Rectal smooth muscle tissue (tissue), 1 donor: ENCODE measurements at regions not wholly inside any gene's neighbourhood (a gene's known extent, or its start where the extent isn't known, plus 50 kb on each side); places are given as distances from the start of the nearest gene placed in this dataset.
A peak's percentile ranks its signal among the peaks of the same experiment; 100 is the strongest.

Source experiments
- H3K27ac ChIP-seq: one replicate; pipeline ENCODE4 v1.7.0; 2013; ENCODE audit warnings: low read depth, low read length, inconsistent platforms
- H3K27me3 ChIP-seq: one replicate; pipeline ENCODE4 v1.7.0; 2013; ENCODE audit warnings: low read length; ENCODE audit not compliant: control insufficient read depth, insufficient read depth
- H3K36me3 ChIP-seq: one replicate; pipeline ENCODE4 v1.7.0; 2013; ENCODE audit warnings: low read length; ENCODE audit not compliant: control insufficient read depth, insufficient read depth
- H3K4me1 ChIP-seq: one replicate; pipeline ENCODE4 v1.7.0; 2013; ENCODE audit warnings: low read length; ENCODE audit not compliant: control insufficient read depth, insufficient read depth
- H3K4me3 ChIP-seq: one replicate; pipeline ENCODE4 v1.7.0; 2013; ENCODE audit warnings: low read length
- H3K9ac ChIP-seq: one replicate; pipeline ENCODE4 v1.7.0; 2013; ENCODE audit warnings: low read length

- no peak overlapping the region for H3K9ac ChIP-seq
- H3K4me3 ChIP-seq: no peak overlapping the region
- no peaks in the 10 kb centered on the region for H3K27me3 ChIP-seq
- no peak overlapping the region for H3K27ac ChIP-seq
- peaks cover 8% of the 10 kb centered on the region for H3K4me1 ChIP-seq
- no peaks in the 10 kb centered on the region for H3K36me3 ChIP-seq
These were observed 121.3 kb upstream of the THBS1 start for GRCh38 chr15:39459548-39459947.

- Histone ChIP-seq H3K4me1 (peaks cover 8% of the 10 kb centered on the region), H3K27ac (no peak overlapping the region), H3K9ac (no peak overlapping the region), H3K36me3 (no peaks in the 10 kb centered on the region), H3K4me3 (no peak overlapping the region), H3K27me3 (no peaks in the 10 kb centered on the region)
These were observed 120.1 kb upstream of the THBS1 start for GRCh38 chr15:39460748-39461147.

- H3K36me3 ChIP-seq: no peaks in the 10 kb centered on the region
- H3K27me3 ChIP-seq: no peaks in the 10 kb centered on the region
- no peak overlapping the region for H3K9ac ChIP-seq
- no peak overlapping the region for H3K4me3 ChIP-seq
- H3K27ac ChIP-seq: peak overlapping the region; percentile 4
- H3K4me1 ChIP-seq: peaks cover 8% of the 10 kb centered on the region
These were observed 119.2 kb upstream of the THBS1 start for GRCh38 chr15:39461536-39462130.

GRCh38 chr15:39462691-39463090 is 118.2 kb upstream of the THBS1 start:
- Histone ChIP-seq H3K4me1 (peaks cover 8% of the 10 kb centered on the region), H3K36me3 (no peaks in the 10 kb centered on the region), H3K9ac (no peak overlapping the region), H3K4me3 (no peak overlapping the region), H3K27me3 (no peaks in the 10 kb centered on the region), H3K27ac (no peak overlapping the region)

- Histone ChIP-seq H3K9ac (no peak overlapping the region), H3K27ac (peak overlapping the region; percentile 74), H3K4me3 (no peak overlapping the region), H3K27me3 (no peaks in the 10 kb centered on the region), H3K4me1 (peaks cover 8% of the 10 kb centered on the region), H3K36me3 (no peaks in the 10 kb centered on the region)
These were observed 114.8 kb upstream of the THBS1 start for GRCh38 chr15:39465843-39466749.

GRCh38 chr15:39466750-39467105 is 114.2 kb upstream of the THBS1 start:
- peaks cover 10% of the 10 kb centered on the region for H3K4me1 ChIP-seq
- no peaks in the 10 kb centered on the region for H3K27me3 ChIP-seq
- no peak overlapping the region for H3K4me3 ChIP-seq
- H3K27ac ChIP-seq: peak overlapping the region; percentile 74
- H3K36me3 ChIP-seq: no peaks in the 10 kb centered on the region
- H3K9ac ChIP-seq: no peak overlapping the region

GRCh38 chr15:39468331-39468730 is 112.5 kb upstream of the THBS1 start:
- Histone ChIP-seq H3K27ac (no peak overlapping the region), H3K4me3 (no peak overlapping the region), H3K36me3 (no peaks in the 10 kb centered on the region), H3K9ac (no peak overlapping the region), H3K4me1 (peaks cover 20% of the 10 kb centered on the region), H3K27me3 (no peaks in the 10 kb centered on the region)

- no peak overlapping the region for H3K4me3 ChIP-seq
- peaks cover 25% of the 10 kb centered on the region for H3K4me1 ChIP-seq
- H3K27ac ChIP-seq: no peak overlapping the region
- no peaks in the 10 kb centered on the region for H3K27me3 ChIP-seq
- no peak overlapping the region for H3K9ac ChIP-seq
- H3K36me3 ChIP-seq: no peaks in the 10 kb centered on the region
These were observed 112.1 kb upstream of the THBS1 start for GRCh38 chr15:39468828-39469227.

GRCh38 chr15:39471785-39472574 is 108.9 kb upstream of the THBS1 start:
- Histone ChIP-seq H3K27ac (peak overlapping the region; percentile 95), H3K36me3 (no peaks in the 10 kb centered on the region), H3K9ac (no peak overlapping the region), H3K4me1 (peaks cover 25% of the 10 kb centered on the region), H3K27me3 (no peaks in the 10 kb centered on the region), H3K4me3 (no peak overlapping the region)

- Histone ChIP-seq H3K36me3 (no peaks in the 10 kb centered on the region), H3K4me3 (no peak overlapping the region), H3K4me1 (peaks cover 25% of the 10 kb centered on the region), H3K27ac (peak overlapping the region; percentile 95), H3K27me3 (no peaks in the 10 kb centered on the region), H3K9ac (no peak overlapping the region)
These were observed 108.1 kb upstream of the THBS1 start for GRCh38 chr15:39472621-39473297.

GRCh38 chr15:39473298-39473947 is 107.5 kb upstream of the THBS1 start:
- Histone ChIP-seq H3K36me3 (no peaks in the 10 kb centered on the region), H3K27ac (peak overlapping the region; percentile 95), H3K9ac (no peak overlapping the region), H3K27me3 (no peaks in the 10 kb centered on the region), H3K4me1 (peaks cover 25% of the 10 kb centered on the region), H3K4me3 (no peak overlapping the region)
